GM19351 (cell line): ENCODE measurements at regions not wholly inside any gene's neighbourhood (a gene's known extent, or its start where the extent isn't known, plus 50 kb on each side); places are given as distances from the start of the nearest gene placed in this dataset.
"Not testable (repeated sequence)": the region's sequence is repeated elsewhere in the genome, so short reads cannot be mapped to it uniquely, and the experiment has no call there.

Experiments
- ATAC-seq: cut with Tn5 transposase; IDR thresholded peaks from one replicate; pipeline ENCODE4 v1.9.1; 2021; ENCODE audit warnings: mild to moderate bottlenecking, moderate library complexity; ENCODE audit not compliant: unreplicated experiment

DNA sequence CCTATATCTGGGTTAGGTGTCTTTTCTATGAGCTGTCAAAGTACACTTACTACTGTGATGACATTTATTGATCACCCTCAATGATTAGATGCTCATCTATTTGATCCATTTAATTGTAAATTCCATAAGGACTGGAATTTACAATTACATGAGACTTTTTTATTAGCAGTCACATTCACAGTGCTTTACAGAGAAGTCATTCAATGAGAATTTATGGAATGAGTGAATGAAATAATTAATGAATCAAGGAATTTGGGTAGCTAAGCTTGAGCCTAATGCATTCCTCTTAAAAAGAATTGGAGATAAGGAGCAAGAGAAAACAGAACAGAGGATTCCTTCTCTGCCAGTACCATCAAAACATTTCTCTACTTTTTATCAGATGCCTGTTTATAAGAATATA, 1437.5 kb upstream of the CDH8 start:
- no peak for ATAC-seq

DNA sequence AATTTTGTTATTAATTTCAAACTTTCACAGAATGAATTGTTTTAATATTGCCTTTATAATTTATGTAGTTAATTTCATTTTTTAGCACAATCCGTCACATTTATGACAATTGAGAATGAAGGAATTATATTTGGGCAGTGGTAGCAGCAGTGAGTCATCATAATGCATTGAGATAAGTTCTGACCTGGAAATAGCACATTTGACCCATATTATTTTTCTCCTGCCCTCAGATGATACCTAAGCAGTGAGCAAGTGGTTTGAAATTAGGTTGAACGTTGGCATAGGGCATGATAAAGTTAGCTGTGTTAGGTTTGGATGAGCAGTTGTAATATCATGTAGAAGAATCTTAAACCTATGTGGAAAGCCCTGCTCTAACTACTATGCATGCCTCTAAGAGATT, 1431.3 kb upstream of the CDH8 start:
- no peak for ATAC-seq

DNA sequence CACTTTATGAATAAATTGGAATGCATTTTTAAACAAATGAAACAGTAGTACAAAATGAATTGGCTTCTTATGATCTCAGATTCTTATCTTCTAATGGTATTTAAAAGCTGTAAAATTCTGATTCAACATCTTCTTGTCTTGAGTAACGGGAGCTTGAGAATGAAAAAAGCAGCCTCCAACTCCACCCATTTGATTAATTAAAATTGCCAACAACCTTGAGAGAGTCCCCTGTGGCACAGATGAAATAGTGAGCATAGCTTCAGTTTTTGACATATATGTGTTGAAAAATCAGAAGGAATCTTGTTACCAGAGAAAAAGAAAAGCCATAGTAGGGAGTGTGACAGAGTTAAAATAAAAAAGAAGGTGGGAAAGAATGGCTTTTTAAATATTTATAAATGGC, 1426.1 kb upstream of the CDH8 start:
- ATAC-seq, result no peak

DNA sequence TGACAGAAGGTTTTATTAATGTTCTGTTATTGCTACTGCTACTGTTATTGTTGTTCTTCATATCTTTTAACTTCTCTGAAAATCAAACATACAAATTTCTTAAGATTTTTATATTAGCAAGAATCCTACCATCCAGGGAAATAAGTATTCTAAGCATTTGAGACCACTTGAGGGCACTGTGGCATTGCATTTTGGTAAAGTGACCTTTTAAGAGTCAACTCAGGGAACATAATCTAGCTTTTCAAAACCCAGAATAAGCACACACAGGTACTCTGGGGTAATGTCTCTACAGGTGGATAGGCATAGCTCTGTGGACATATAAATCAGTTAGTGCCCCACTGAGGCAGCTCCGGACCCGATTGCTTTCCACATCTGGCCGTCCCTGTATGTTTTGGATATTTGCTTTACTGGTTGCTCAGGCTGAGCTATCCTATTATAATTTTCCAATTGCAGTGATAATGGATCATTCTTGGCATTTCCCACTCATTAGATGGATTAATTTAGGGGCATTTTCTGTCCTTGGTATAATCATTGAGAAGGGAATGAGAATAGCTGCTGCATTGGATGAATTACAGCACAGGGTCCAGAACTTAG, 1425.1 kb upstream of the CDH8 start:
- ATAC-seq, result no peak

- no peak for ATAC-seq
Measured at GRCh38 chr16:63458846-63459245, 1422.6 kb upstream of the CDH8 start.

DNA sequence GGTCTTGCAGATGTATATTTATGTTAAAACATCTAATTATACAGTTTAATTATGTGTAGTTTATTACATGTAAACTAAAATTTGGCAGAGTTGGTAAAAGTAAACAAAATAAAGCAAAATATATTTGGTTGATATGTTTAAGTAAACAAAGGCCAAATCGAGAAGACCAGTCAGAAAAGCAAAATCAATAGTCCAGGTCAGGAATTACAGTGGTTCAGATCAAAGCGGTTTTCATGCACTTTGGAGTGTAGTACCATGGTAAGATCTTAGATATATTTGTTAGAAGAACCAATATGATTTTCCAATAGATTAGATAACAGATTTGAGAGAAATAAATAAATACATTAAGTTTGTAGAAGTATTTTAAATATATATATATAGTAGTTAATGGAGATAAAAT, 1421.6 kb upstream of the CDH8 start:
- ATAC-seq, result no peak

DNA sequence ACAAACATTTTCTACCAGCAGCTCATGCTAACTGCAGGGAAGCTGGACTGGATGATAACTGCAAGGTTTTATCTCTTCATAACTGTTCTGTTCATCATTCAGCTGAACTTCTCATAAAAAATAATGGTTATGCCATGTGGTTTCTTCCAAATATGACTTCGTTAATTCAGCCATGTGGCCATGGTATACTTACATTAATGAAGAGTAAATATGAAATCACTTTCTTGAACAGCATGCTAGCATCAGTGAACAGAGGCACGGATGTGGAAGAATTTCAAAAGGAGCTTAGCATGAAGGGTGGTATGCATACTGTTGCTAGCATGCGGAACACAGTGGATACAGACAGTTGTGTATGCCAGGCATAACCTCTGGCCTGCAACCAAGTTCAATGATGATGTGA, 1417.0 kb upstream of the CDH8 start:
- ATAC-seq, result no peak

DNA sequence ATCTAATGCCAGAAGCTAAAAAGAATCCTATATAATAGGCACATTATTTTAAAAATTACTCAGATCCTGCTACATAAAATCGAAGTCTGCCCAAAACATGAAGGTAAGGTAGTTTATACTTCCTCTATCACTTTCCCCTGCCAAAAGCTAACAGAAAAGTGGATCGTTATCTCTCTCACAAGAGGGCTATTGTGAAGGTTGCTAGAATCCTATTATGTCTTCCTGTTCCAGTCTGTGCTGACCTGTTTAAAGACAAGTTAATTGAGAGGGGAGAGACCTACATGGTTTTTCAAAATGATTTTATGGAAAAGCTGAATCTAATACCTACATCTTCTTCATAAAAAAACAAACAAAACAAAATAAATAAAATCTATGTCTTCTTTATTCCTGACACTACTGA, 1410.9 kb upstream of the CDH8 start:
- ATAC-seq, result no peak

DNA sequence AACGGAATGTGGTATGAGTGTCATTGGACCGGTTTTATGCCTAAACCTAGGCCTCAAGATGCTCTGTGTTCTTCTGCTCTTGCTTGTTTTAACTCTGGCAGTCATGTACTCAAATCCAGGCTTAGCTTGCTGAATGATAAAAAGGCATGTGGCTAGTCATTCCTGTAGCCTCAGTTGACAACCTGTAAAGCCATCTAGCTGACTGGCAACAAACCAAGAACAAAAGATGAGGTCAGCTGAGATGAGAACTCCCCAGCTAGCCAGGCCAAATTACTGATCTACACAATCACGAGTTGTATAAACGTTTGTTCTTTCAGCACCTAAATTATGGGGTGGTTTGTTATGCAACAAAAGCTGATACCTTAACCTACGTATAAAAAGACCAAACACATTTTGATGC, 1406.0 kb upstream of the CDH8 start:
- ATAC-seq, result no peak

DNA sequence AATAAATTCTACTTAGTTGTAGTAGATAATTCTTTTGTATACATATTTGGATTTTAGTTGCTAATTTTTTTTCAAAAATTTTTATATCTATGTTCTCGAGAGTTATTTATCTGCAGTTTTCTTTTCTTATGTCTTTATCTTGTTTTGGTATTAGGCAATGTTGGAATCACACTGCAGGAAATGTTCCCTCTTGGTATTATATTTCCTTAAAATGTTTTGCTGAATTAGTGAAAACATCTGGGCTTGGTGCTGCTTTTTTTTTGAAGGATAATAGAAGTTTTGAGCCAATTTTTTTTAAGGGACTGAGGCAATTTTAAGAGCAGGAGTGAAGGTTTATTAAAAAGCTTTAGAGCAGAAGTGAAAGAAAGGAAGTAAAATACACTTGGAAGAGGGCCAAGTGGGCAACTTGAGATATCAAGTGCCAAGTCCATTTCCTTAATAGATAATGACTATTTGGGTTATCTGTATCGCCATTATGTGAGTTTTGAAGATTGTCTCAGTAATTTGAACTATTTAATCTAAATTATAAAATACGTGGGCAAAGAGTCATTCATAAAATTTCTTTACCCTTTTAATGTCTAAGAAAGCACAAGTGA, 1390.1 kb upstream of the CDH8 start:
- ATAC-seq, result no peak

DNA sequence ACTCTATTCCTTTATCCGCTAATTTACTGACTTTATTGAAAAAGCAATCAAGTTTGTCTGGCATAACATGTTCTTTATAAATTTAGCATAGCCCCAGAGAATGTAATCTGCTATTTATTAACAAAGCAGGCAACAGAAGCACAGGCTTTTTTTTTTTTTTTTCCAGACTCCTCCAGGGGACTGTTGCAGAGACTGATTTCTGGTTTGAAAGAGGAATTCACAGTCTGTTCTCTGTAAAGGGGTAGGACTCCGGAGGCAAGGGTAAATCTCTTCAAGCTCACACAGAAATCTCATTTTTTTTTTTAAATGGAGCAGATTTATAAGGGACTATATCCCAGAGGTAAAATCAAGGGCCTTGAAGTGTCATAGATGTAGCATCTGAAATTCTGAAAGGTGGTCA, 1386.5 kb upstream of the CDH8 start:
- ATAC-seq, result no peak

- ATAC-seq, result no peak
Measured at GRCh38 chr16:63416712-63417111, 1380.5 kb upstream of the CDH8 start.

GRCh38 chr16:63415014-63415413, 1378.8 kb upstream of the CDH8 start:
- ATAC-seq, result no peak

GRCh38 chr16:63410594-63410993, 1374.4 kb upstream of the CDH8 start:
- no peak for ATAC-seq

DNA sequence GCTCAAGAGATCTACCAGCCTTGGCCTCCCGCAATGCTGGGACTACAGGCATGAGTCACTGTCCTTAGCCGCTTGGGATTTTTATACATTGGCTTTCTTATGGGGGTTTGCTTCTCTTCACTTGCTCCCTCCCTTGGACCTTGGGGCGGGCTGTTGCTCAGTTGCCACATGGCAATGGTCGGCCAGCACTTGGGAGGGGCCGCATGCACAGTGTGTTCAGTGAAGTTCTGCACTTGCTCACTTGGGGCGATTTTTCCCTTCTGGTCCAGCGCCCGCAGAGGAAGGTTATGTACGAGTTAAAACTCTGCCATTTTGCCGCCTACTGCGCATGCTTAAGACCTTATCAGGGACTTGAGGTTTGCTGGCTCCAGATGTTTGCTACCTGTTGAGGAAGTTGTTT, 1367.6 kb upstream of the CDH8 start:
- no peak for ATAC-seq

- ATAC-seq, result not testable (repeated sequence)
Measured at GRCh38 chr16:63388277-63388676, 1352.0 kb upstream of the CDH8 start.

GRCh38 chr16:63385714-63386432, 1349.6 kb upstream of the CDH8 start:
- ATAC-seq, result no peak

DNA sequence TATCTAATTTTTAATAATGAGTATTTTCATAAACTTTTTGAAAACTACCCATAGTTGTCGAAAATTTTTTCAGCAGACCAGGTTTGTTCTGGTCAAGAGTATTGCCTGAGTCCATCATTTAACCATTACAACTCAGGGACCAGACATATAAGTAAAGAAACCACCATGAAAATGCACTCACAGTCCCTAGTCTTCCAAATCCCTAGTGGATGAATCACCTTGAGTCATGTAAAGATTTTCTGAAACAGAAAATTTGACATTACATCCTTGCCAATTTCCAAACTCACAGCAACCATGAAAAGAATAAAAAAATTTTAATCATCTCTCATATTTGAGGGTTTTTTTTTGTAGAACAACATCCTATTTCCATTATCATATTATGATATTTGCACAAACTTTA, 1337.5 kb upstream of the CDH8 start:
- ATAC-seq, result no peak

- no peak for ATAC-seq
Measured at GRCh38 chr16:63372815-63373214, 1336.6 kb upstream of the CDH8 start.

DNA sequence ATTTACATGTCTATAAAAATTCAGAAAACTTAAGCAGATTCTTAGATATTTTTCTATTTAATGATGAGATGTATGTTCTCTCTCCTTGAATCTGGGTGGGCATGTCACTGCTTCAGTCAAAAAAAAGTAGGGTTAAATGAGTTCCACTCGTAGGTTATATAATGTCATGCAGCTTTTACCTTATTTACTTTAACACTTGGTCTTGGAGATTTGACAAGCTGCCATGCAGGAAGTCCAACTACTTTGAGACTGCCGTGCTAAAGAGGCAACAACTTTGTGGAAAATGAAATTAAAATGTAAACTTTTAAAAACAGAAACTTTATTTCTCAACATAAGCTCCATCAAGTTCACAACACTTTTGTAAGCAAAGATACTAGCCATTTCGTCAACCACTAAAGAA, 1336.0 kb upstream of the CDH8 start:
- no peak for ATAC-seq

DNA sequence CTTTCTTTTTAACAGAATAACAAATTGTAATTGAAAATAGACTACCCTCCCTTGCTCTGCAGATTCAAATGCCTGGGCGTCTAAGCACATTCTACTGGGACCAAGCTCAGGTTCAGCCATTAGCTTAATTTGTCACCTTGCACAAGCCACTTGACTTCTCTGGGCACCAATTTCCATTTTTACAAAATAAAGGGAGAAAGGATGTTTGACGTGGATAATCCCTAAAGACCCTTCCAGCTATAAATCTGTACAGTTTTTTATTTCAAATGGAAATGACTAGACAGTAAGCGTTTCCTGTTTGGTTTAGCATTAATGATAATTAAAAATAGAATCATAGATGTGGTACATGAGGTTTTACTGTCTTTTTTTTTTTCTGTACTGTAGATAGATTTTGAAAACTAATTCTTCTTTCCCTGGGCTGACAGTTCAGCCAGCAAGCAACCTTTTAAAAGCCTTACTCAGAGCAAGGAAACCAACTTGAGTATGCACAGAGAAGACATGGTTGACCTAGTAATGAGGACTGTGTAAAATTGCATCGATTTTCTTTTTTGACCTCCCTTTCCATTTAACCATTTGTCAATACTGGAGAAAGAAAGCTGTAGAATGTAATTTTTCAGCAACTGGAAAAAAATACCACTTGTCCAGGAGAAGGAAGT, 1329.5 kb upstream of the CDH8 start:
- no peak for ATAC-seq

- no peak for ATAC-seq
Measured at GRCh38 chr16:63363738-63364137, 1327.5 kb upstream of the CDH8 start.
